GM12891 (cell line): ENCODE measurements at regions not wholly inside any gene's neighbourhood (a gene's known extent, or its start where the extent isn't known, plus 50 kb on each side); places are given as distances from the start of the nearest gene placed in this dataset.

Experiments
- DNase-seq: peaks from one replicate; pipeline ENCODE4 v3.0.0; 2011; ENCODE audit warnings: low spot score; ENCODE audit not compliant: insufficient read length
- FAIRE-seq: peaks from 2 replicates; lab custom pipeline; 2011; peaks lifted over from hg19 to GRCh38; lab: Jason Lieb, UNC
- PAX5 ChIP-seq: IDR thresholded peaks from 2 replicates; pipeline ENCODE4 v1.6.1; 2011; ENCODE audit warnings: low read length, moderate library complexity, mild to moderate bottlenecking; ENCODE audit not compliant: insufficient read depth, severe bottlenecking
- POLR2A ChIP-seq: IDR thresholded peaks from 2 replicates; pipeline ENCODE4 v1.6.1; 2011; ENCODE audit warnings: low read depth, low read length, control low read depth
- POLR2AphosphoS5 ChIP-seq: IDR thresholded peaks from 2 replicates; pipeline ENCODE4 v1.6.1; 2011; ENCODE audit warnings: low read depth, low read length, control low read depth
- POU2F2 ChIP-seq: IDR thresholded peaks from 2 replicates; pipeline ENCODE4 v1.6.1; 2011; ENCODE audit warnings: low read depth, mild to moderate bottlenecking, control low read depth, low read length, moderate library complexity
- SPI1 ChIP-seq: IDR thresholded peaks from 2 replicates; pipeline ENCODE4 v1.6.1; 2011; ENCODE audit warnings: low read depth, low read length, control low read depth
- TAF1 ChIP-seq: IDR thresholded peaks from 2 replicates; pipeline ENCODE4 v1.6.1; 2011; ENCODE audit warnings: low read depth, low read length, control low read depth

GRCh38 chr1:213423041-213423440, 372.0 kb downstream of the RPS6KC1 start:
- DNase-seq (no peak), FAIRE-seq (no peak)
- TF ChIP-seq TAF1 (no peak), POLR2A (no peak), SPI1 (no peak), POLR2AphosphoS5 (no peak), PAX5 (no peak), POU2F2 (no peak)

- no peak for DNase-seq
Measured at GRCh38 chr1:213423605-213424004, 372.6 kb downstream of the RPS6KC1 start.

GRCh38 chr1:213425376-213426030, 374.5 kb downstream of the RPS6KC1 start:
- FAIRE-seq = no peak
- no peak for DNase-seq
- TF ChIP-seq TAF1 (no peak), POLR2AphosphoS5 (no peak), SPI1 (no peak)

More at GRCh38 chr1:213423605-213424004, 372.6 kb downstream of the RPS6KC1 start:
- no peak for FAIRE-seq
- TF ChIP-seq SPI1 = no peak
- no peak for TF ChIP-seq POU2F2
- TF ChIP-seq TAF1 = no peak
- no peak for TF ChIP-seq POLR2A
- TF ChIP-seq PAX5 = no peak
- no peak for TF ChIP-seq POLR2AphosphoS5

GRCh38 chr1:213429642-213430041, 378.6 kb downstream of the RPS6KC1 start:
- FAIRE-seq = no peak
- no peak for DNase-seq
- TF ChIP-seq TAF1 (no peak), PAX5 (no peak), POU2F2 (no peak), POLR2AphosphoS5 (no peak), POLR2A (no peak), SPI1 (no peak)

- TF ChIP-seq POLR2A (no peak), POU2F2 (no peak), TAF1 (no peak), SPI1 (no peak), POLR2AphosphoS5 (no peak), PAX5 (no peak)
- no peak for FAIRE-seq
- DNase-seq = no peak
Measured at GRCh38 chr1:213435715-213436114, 384.7 kb downstream of the RPS6KC1 start.

- no peak for TF ChIP-seq POLR2A
- TF ChIP-seq POU2F2 = no peak
- TF ChIP-seq TAF1 = no peak
- no peak for TF ChIP-seq PAX5
- TF ChIP-seq SPI1 = no peak
- no peak for TF ChIP-seq POLR2AphosphoS5
- no peak for DNase-seq
- no peak for FAIRE-seq
Measured at GRCh38 chr1:213438339-213438738, 387.3 kb downstream of the RPS6KC1 start.

- TF ChIP-seq PAX5 (no peak), POLR2AphosphoS5 (no peak), TAF1 (no peak), POU2F2 (no peak), SPI1 (no peak), POLR2A (no peak)
- FAIRE-seq = no peak
- DNase-seq = no peak
Measured at GRCh38 chr1:213439703-213440102, 388.7 kb downstream of the RPS6KC1 start.

GRCh38 chr1:213440766-213441165, 389.7 kb downstream of the RPS6KC1 start:
- DNase-seq (no peak), FAIRE-seq (no peak)
- TF ChIP-seq POU2F2 = no peak
- TF ChIP-seq SPI1 = no peak
- TF ChIP-seq POLR2AphosphoS5 = no peak
- no peak for TF ChIP-seq POLR2A

GRCh38 chr1:213443415-213443814, 392.4 kb downstream of the RPS6KC1 start:
- no peak for FAIRE-seq
- DNase-seq = no peak
- no peak for TF ChIP-seq POLR2AphosphoS5
- TF ChIP-seq SPI1 = no peak
- TF ChIP-seq TAF1 = no peak
- TF ChIP-seq POLR2A = no peak
- TF ChIP-seq PAX5 = no peak
- TF ChIP-seq POU2F2 = no peak

GRCh38 chr1:213444224-213444623, 393.2 kb downstream of the RPS6KC1 start:
- no peak for DNase-seq
- TF ChIP-seq PAX5 = no peak
- no peak for TF ChIP-seq TAF1
- no peak for TF ChIP-seq SPI1
- TF ChIP-seq POLR2AphosphoS5 = no peak
- TF ChIP-seq POLR2A = no peak
- TF ChIP-seq POU2F2 = no peak
- no peak for FAIRE-seq
